ENCODE measurements at regions not wholly inside any gene's neighbourhood (a gene's known extent, or its start where the extent isn't known, plus 50 kb on each side); places are given as distances from the start of the nearest gene placed in this dataset.

DNA sequence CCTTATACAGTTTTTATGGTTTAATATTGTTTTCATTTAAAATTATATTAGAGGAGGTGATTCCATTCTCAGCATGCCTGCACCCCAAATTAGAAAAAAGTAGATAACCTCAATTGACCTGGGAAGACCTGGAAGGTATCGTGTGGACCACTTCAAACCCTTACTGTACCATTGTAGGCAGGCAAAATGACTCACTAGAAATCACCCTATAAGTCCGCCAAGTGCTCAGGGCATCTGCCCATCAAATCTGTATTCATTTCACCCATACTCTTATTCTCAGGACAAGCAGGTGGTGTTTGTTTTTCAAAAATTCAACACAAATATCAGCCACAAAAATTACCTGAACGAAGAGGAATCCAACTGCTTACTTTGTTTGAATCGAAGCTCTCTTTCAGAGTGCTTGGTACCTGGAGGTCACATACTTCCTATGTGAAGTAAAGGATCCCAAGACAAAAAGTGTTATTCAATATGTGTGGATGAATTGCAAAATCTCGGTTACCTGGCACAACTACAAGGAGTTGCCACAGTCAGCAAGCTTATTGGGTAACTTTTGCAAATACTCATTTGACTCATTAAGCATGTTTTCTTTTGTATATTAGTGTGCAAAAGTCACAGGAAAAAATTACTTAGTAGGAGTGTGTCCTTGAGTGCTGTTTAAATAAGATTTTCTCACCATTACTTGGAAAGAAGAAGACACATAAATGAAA lies 216.2 kb downstream of the ENC1 start:
- DNase-seq (ENCODE audit: low spot score): no peak

DNA sequence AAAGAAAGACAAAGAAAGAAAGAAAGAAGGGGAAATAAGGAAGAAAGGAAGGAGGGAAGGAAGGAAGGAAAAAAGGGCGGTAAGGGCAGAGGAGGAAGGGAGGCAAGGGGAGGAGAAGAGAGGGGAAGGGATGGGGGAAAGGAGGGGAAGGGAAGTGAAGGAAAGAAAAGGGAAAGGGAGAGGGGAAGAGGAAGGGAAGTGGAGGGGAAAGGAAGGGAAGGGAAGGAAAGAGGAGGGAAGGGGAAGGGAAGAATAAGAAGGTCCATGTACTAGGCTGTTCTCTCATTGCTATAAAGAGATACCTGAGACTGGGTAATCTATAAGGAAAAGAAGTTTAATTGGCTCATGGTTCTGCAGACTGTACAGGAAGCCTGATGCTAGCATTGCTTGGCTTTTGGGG lies 217.1 kb downstream of the ENC1 start:
- DNase-seq (ENCODE audit: low spot score): no peak

GRCh38 chr5:74422671-74423070 lies 217.9 kb downstream of the ENC1 start:
- DNase-seq (ENCODE audit: low spot score): no peak

- DNase-seq (ENCODE audit: low spot score): no peak
Measured at GRCh38 chr5:74422030-74422429, 218.5 kb downstream of the ENC1 start.

- DNase-seq (ENCODE audit: low spot score): no peak
Measured at GRCh38 chr5:74421377-74421776, 219.2 kb downstream of the ENC1 start.

GRCh38 chr5:74420947-74421346 lies 219.6 kb downstream of the ENC1 start:
- DNase-seq (ENCODE audit: low spot score): no peak

- DNase-seq (ENCODE audit: low spot score): no peak
Measured at GRCh38 chr5:74420220-74420619, 220.3 kb downstream of the ENC1 start.

DNA sequence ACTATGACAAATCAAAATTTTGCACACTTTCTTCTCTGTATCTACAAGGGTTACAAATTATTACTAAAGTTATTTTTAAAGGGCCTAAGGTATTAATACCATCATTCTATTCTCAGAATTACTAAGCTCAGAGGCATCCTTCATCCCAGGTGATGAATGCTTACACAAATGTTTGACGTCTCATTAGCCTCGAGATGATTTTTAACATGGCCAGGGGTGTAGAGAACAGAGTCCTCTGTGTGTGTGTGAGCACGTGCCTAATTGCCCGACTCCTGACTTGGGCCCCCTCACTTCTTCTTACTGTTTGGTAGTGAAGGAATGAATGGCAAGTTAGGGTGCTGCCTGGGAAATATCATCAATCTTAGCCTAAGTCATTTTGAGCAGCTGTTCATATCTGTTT lies 221.1 kb downstream of the ENC1 start:
- DNase-seq (ENCODE audit: low spot score): no peak

GRCh38 chr5:74418709-74419108 lies 221.8 kb downstream of the ENC1 start:
- DNase-seq (ENCODE audit: low spot score): no peak

GRCh38 chr5:74418261-74418660 lies 222.3 kb downstream of the ENC1 start:
- no peak for DNase-seq (ENCODE audit: low spot score)

DNA sequence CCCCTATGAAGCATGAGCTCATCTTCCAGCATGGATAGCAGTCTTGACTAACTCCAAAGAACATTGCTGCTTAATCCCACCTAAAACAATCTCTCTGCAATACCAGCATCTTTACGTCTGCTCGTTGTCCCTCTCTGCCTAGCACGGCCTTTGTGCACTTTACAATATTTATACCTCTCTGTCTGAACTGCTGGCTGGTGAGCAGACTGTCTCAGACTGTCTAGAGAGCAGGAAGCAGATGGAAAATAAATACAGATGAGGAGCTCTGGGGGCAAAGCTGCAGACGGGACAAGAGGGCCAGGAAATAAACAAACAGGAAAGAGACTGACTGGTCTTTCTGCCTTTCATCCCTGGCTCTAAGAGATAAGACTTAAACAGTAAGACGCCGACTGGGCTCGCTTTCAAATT lies 224.8 kb downstream of the ENC1 start:
- no peak for DNase-seq (ENCODE audit: low spot score)

DNA sequence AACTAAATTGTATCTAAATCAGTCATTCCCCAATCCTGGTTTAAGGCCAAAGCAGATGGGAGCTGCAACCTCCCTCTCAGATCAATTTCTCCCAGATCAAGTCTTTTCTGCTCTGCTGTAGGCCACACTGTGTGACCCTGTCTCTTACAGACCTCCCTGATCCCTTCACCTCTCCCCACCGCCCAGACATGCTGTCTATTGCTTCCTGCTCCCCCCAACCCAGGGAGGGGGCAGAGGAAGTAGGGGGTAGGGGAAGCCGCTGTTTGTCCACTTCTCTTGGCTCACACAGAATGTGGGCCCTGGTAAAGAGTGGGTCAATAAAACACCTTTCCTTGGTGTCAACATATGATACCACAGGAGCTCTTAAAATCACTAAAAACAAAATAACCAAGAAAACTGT lies 226.3 kb downstream of the ENC1 start:
- DNase-seq (ENCODE audit: low spot score): no peak

DNA sequence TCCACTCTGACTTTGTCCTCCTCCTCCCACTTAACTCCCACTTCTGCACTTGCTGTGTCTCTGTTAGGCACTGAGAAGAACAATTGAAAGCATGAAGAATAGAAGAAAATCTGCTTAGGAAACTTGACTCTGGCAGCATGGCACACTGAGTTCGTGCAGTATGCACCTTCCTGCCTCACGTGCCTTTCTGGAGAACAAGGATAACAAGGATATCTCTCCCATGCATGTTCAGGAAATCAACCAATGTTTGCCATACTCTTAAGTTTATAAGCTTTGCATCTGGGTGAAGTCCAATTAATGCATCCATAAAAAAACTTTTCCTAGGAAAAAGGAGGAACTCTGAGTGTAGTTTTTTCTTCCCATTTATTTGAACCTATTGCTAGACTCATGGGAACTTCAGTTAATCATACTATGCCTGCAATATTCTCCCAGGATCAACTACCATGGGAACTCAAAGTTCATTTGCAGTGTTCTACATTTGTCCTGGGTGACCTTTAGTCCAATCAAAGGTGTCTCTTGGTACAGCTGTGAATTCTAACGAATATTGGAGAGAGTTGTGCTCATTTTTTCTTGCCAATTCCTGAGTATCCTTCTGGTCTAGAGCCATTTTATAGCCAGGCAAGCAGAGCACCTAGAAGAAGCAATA lies 227.0 kb downstream of the ENC1 start:
- DNase-seq (ENCODE audit: low spot score): no peak

DNA sequence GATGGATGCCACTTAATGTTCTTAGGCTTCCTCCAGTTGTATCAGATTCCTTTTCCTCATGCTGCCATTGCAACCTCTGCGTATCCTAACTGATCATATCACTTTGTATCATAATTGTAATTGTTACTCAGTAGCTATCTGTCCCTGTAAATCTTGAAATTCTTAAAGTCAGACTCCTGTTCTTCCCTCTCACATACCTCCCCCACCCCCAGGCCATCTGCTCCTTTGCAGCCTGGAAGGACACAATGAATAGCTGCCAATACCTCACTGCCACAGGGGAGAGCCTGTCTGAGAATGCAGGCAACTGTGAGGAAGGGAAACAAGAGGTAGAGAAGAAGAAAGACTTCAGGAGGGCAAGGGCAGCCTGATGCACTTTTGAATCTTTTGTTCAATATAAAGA lies 228.5 kb downstream of the ENC1 start:
- DNase-seq (ENCODE audit: low spot score): no peak

DNA sequence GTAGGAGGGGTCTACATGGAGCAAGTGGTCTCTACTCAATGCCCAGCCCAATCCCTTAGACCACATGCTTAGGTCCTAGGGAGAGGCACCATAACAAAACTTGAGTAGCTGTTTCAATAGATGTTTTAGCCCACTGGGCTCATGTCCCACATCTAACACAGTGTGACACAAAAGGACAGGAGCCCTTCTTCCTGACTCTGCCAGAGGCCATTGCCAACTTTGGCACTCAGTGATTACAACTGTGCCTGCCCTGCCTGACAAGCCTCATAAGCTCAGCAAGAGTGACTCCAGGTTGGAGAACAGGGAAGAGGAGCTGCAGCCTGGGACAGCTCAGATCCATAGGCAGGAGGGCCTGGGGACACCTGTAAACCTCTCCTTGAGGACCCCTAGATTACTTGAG lies 230.8 kb downstream of the ENC1 start:
- no peak for DNase-seq (ENCODE audit: low spot score)

GRCh38 chr5:74409166-74409706 lies 231.3 kb downstream of the ENC1 start:
- DNase-seq (ENCODE audit: low spot score): no peak

GRCh38 chr5:74408150-74409043 lies 232.1 kb downstream of the ENC1 start:
- no peak for DNase-seq (ENCODE audit: low spot score)

- no peak for DNase-seq (ENCODE audit: low spot score)
Measured at GRCh38 chr5:74407701-74408100, 232.8 kb downstream of the ENC1 start.

DNA sequence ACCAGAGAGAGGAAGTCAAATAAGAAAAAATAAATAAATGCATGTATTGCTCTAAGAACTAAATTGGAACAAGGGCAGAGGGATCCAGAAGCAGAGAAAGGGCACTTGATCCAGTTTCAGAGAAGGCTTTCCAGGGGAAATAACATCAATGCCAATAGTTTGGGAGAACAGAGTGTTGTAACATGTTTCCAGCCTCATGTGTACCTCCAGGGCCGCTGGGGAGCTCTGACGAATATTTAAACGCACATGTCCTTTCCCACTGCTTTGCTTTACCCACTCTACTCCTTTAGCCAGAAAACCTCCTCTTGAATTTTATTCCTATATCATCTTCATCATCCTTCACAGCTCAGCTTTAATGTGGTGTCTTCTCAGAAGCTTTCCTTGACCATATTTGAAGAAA lies 233.7 kb downstream of the ENC1 start:
- no peak for DNase-seq (ENCODE audit: low spot score)

GRCh38 chr5:74405593-74405992 lies 234.9 kb downstream of the ENC1 start:
- DNase-seq (ENCODE audit: low spot score): no peak

GRCh38 chr5:74404574-74405508 lies 235.7 kb downstream of the ENC1 start:
- DNase-seq (ENCODE audit: low spot score): no peak

DNA sequence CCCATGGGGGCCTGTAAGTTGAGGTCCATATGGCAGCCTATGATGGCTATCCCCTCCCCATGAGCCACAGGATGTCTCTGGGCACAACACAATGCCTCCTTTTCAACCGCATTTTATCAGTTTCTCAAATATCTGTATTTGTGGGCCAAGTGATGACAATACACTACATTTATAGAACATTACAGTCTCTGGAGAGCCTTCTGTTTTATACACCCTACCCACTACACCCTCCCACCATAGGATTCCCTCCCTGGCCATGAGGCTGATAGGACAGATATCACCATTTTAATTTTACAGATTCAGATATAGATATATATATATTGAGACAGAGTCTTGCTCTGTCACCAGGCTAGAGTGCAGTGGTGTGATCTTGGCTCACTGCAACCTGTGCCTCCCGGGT lies 236.8 kb downstream of the ENC1 start:
- no peak for DNase-seq (ENCODE audit: low spot score)

Measured in RKO (cell line).